ENCODE measurements at regions not wholly inside any gene's neighbourhood (a gene's known extent, or its start where the extent isn't known, plus 50 kb on each side); places are given as distances from the start of the nearest gene placed in this dataset.

- Histone ChIP-seq H4K20me1 (ENCODE audit: control insufficient read depth, insufficient read depth, insufficient read length) (no peaks in the 10 kb centered on the region), H3K14ac (ENCODE audit: insufficient read depth, low read length) (no peak overlapping the region), H3K9me3 (ENCODE audit: control insufficient read depth, low read depth, low read length) (no peaks in the 10 kb centered on the region), H3T11ph (ENCODE audit: low read length) (no peak overlapping the region), H4K5ac (ENCODE audit: insufficient read length, low read depth, low read length) (no peak overlapping the region), H2AFZ (ENCODE audit: low read length) (no peak overlapping the region), H3K4me1 (ENCODE audit: insufficient read depth, low read length) (0 out of 2 replicates have a peak, but pooled peaks cover 8% of the 10 kb centered on the region), H4K91ac (ENCODE audit: insufficient read length, low read depth, low read length) (no peak overlapping the region), H3K23me2 (ENCODE audit: insufficient read length, low read depth, low read length, poor library complexity, severe bottlenecking) (no peaks in the 10 kb centered on the region), H3K9ac (ENCODE audit: extremely low read depth, insufficient read length, low read length) (no peak overlapping the region), H3K79me1 (ENCODE audit: insufficient read depth, low read depth, low read length, poor library complexity, severe bottlenecking) (no peaks in the 10 kb centered on the region), H3K79me2 (ENCODE audit: insufficient read depth, low read length) (no peaks in the 10 kb centered on the region), H3K27me3 (ENCODE audit: insufficient read depth, low read length) (no peaks in the 10 kb centered on the region), H3K23ac (ENCODE audit: insufficient read length, low read depth, low read length) (no peak overlapping the region), H2AK5ac (ENCODE audit: insufficient read length, low read length) (no peak overlapping the region), H3K56ac (ENCODE audit: insufficient read length, low read depth, low read length) (no peak overlapping the region), H2BK20ac (ENCODE audit: low read depth, low read length, poor library complexity, severe bottlenecking) (no peak overlapping the region), H3K4ac (ENCODE audit: low read depth, low read length) (no peak overlapping the region), H3K18ac (ENCODE audit: insufficient read length, low read depth, low read length) (no peak overlapping the region), H2BK12ac (ENCODE audit: insufficient read length, low read depth, low read length) (no peak overlapping the region), H2BK120ac (ENCODE audit: low read depth, low read length, poor library complexity, severe bottlenecking) (no peak overlapping the region), H3K4me2 (ENCODE audit: insufficient read depth, insufficient read length, low read length) (no peak overlapping the region), H3K27ac (ENCODE audit: insufficient read length, low read depth, low read length) (no peak overlapping the region), H2BK15ac (ENCODE audit: low read depth, low read length) (no peak overlapping the region), H4K8ac (replicated peaks; ENCODE audit: insufficient read length, low read depth, low read length) (no peak overlapping the region), H2BK5ac (ENCODE audit: insufficient read length, low read length) (no peak overlapping the region)
- no peak overlapping the region for H3K27ac Mint-ChIP-seq
- no peak overlapping the region for H3K4me3 Mint-ChIP-seq
- H3K4me1 Mint-ChIP-seq: peaks cover 5 to 13% of the 10 kb centered on the region in 2 experiments
- no peaks in the 10 kb centered on the region for H3K27me3 Mint-ChIP-seq (ENCODE audit: low read depth)
- no peaks in the 10 kb centered on the region for H3K9me3 Mint-ChIP-seq
- no peak for TF ChIP-seq CTCF (conservative IDR thresholded peaks at IDR 0.05)
- DNase-seq: no peak
- WGBS (ENCODE audit: extremely low coverage, insufficient read length, low lambda C conversion rate): no CpG with 5 or more reads among the region's 1 CpG
- no peaks in the 10 kb centered on the region; a peak in 1 of 7 replicates for H3K36me3 Mint-ChIP-seq (ENCODE audit: insufficient read depth in 1 of 3, low read depth in 3 of 3)
These were observed 531.3 kb downstream of the RFC3 start for GRCh38 chr13:34349091-34349722.

Measured in H9 (cell line).